IPS DF 19.7 (cell line): ENCODE measurements at regions not wholly inside any gene's neighbourhood (a gene's known extent, or its start where the extent isn't known, plus 50 kb on each side); places are given as distances from the start of the nearest gene placed in this dataset.

Experiments used
- DNase-seq: peaks from one replicate; pipeline ENCODE4 v3.0.0-alpha.2; 2013; ENCODE audit warnings: low read depth, low spot score

DNA sequence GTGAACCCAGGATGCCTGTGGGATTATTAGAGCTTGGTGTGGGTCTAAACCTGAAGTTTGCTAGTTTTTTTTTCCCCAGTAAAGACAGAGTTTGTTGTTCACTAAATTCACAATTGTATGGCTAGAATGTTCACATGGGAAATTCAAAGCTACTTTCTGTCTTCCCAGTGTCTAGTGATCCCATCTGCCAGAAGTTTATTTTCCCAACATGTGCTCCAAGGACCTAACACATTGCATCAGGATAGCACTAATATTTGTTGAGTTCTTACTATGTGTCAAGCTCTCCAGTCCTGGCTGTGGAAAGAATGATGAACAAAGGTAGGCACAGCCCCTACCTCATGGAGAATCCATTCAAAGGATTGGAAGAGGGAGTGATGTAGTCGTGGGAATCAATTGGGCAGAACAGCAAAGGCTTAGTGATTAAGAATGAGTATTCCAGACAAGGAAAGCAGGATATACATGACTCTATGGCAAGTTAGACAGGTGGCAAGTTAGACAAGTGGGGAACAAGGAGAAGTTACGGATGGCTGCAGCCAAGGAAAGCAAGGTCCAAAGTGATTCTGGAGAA is 521.5 kb upstream of the WWC1 start:
- no peak for DNase-seq

DNA sequence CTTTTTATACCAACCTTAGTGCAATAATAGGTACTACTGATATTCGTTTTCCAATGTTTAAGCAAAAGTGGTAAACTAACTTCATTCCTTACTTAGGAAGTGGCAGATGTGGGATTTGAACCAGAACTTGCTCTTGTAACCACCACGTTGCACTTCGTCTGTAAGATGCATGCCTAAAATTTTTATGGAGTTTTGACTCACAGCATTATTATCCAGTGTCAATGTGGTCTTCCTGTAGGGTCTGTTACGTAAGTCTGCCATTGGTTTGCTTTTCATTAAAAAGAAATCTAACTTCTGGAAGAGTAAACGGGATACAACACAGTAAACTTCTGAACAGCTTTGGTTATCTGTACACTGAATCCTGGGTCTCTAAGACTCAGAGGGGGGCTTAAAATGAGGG is 521.0 kb upstream of the WWC1 start:
- DNase-seq, result no peak

DNA sequence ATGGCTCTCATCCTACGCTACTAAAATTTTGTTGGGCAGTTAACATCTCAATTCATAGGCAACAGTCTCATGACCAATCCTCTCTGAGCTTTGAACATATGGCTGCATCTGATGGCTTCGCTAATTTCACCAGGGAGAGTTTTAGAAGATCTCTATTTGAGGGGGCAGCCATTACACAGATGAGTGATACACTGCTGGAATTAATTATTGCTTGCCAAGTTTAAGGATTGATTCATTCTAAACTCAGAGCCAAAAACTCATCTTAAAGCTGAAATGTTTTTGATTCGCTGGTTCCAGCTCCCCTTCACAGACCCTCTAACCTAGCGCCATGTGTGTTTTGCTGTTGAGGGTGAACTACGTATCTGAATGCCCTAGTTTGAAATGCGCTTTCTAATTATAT is 519.9 kb upstream of the WWC1 start:
- DNase-seq, result no peak

DNA sequence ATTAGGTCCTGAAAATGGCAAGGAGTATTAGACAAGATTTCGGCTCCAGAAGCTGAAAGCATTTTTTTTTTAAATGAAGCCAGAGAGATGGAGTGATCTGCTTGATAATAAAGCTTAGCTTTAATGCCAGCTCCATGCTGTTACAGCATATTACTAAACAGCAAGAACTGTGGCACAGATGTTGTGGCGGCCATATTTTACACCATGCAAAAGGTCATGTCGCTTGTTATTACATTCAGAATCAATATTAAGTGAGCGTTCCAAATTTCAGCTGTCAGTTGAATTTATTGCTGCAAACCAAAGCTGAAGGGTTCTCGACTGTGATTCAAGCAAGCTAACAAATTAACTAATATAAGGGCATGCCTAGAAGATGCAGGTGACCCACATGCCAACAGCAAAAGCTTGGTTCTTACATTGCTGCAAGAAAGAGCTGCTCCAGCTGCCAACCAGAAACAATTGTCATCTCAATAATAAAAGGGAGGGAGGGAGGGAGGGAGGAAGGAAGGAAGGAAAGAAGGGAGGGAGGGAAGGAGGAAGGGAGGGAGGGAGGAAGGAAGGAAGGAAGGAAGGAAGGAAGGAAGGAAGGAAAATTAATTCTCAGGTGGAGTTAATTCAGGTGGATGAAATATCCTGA is 517.7 kb upstream of the WWC1 start:
- DNase-seq, result no peak

DNA sequence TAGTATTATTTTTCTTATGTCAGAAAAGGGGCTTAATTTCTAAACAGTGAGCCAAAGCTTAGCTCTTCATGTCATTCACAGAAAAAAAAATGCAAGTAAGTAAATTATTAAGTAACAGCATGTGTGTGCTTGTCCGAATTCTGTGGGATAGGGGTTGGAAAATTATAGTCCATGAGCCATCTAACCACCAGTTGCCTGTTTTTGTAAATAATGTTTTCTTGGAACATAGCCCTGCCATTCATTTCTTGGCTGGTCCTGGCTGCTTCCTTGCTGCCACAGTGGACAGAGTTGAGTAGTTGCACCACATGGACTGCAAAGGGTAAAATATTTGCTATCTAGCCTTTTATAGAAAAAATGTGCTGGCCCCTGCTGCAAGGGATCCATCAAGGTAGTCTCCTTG is 513.7 kb upstream of the WWC1 start:
- no peak for DNase-seq

DNA sequence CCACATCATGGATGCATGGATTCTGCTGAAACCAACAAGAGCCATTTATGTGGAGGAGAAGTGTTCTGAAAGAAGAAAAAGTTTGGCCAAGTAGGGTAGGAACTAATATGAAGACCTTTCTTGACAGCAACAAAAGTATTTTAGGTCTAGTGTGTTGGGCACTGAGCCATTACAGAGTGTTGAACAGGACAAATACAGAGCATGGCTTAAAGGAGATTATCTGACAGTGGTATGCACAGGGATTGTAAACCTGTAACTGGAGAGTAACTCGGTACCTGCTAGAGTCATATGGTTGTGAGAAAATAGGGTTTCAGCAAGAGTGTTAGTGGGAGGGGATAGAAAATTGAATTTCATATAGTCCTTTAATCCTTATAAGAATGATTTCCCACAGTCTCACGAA is 513.2 kb upstream of the WWC1 start:
- no peak for DNase-seq

DNA sequence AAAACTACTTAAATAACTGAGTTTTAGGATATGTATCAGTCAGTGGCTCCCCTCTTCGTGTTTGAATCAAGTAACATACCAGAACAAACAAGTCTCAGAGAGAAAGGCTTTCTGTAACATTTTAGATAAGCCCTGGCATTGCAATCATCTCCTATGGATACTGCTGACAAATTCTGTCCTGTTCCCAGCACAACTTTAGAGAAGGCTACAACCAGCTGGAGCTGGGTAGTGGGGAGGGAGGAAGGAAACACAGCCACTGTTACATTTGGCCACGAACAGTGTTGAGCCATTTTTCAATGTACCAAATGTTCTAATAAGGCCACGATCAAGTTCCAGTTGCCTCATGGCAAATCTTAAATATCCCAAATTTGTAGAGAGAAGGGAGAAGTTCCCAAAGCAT is 511.8 kb upstream of the WWC1 start:
- DNase-seq, result no peak

DNA sequence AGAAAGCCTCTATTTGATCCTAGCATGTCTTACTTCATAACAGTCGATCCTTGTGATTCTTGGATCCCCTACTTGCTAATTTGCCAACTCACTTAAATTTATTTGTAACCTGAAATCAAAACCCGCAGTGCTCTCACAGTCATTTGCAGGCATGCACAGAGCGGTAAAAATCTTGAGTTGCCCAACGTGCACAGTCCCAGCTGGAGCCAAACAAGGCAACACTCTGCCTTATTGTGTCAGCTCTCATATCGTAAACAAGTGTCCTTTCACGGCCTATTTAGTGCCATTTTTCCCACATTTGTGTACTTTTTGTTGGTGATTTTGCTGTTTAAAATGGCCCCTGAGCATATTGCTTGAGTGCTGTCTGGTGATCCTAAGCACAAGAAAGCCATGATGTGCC is 511.3 kb upstream of the WWC1 start:
- DNase-seq, result no peak

DNA sequence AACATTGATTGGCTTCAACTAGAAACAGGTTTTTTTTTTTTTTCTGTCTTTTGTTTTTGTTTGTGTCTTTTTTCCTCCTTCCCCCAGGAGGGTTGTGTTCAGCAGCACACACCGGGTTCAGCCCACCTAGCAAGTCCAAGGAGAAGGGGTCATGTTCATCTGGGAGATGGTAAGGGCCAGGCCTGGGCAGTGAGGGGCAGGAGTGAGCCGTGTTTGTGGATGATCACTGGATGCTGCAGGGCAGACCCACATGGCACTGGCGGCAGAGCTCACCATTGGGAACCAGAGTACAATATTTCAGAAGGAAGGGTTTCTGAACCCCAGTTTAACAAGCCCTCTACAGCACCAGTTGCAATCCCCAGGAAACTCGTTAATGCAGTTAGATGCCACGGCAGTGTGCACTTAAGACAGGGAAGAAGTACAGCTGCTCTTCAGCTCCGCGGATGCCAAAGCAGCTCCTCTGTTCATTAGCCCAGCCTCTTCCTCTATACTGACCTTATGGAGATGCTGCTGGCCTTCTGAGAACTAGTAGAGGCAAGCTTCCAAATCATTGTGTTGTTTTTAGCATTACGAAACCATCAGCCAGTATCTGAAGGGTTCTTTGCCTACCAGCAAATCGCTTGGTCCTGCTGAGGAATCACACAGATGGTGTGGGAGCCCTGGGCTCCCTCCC is 508.2 kb upstream of the WWC1 start:
- DNase-seq, result no peak

DNA sequence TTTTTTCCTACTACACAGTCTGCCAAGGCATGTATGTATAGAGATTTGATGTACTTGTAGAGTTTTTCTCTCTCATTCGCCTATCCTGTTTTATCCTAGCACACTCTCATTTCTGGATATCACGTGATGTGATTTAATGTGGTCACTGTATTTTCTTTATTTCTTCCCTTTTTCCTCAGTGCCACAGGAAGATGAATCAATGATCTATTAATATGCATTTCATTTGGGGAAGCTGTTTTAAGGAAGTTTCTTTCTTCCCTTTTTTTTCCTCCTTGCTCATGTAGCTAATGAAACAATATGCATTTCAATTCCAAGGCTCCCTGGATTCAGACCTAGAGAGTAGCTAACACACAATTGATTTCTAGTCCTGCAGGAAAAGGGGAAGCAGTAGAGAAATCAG is 506.3 kb upstream of the WWC1 start:
- no peak for DNase-seq

DNA sequence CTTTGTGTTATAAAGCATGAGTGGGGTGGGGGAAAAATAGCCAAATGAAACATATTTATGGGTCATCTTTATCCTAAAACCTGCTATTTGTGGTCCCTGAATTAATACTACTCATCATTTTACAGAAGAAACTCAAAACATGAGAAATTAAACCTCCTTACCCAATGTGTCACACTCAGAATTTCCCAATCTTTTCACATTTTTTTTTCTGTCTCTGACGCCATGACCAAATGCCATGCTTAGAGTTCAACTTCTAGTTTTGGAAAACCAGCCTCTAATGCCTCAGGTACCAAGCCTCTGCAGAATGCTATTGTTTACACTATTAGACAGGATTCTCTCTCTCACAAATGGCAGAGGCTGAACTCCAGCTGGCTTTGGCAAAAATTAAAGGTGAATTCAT is 505.5 kb upstream of the WWC1 start:
- DNase-seq, result no peak

DNA sequence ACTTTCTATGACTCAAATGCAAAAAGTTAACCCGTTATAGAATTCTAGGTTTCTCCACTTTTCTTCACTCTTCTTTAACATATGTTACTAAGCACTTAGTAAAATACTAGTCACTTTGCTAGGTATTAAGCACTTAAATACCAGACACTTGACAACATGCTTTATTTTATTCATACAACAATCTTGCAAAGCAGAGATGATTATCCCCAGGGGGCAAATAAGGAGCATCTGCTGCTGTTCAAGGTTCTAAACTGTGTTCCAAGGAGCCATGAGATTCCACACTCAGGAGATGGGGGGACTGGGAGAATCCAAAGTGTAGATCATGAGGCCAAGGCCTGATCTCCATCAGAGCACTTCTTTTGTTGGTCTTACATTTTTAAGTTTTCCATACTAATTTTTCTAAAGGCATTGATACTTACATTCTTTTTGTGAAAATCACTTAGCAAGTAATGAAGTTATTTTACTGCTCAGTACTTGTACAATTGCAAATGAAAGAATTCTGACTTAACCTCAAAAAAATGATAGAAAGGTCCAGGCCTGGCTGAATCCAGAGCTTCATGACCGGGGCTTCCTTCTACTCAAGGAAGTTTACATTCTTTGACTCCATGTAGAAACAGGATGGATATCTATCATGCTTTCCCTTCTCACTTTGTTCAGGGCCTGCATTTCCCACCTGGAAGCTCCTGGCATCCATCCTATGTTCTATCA is 504.4 kb upstream of the WWC1 start:
- no peak for DNase-seq

DNA sequence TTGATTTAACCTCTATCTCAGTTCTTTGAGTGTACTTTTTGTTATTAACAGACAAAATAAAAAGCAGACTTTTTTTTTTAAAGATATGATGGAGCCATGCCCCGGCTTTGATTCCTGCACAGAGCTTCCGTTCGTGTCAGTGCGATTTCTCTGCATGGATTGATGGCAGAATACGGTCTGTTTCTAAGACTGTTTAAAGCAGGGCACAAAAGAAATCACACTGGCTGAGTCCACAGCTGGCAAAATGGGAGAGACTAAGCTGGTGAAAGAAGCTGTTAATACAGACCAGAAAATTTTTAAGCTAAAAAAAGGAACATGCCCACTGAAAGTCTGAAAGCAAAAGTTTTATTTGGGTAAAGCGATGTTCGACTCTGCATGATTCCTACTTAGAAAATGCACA is 501.4 kb upstream of the WWC1 start:
- no peak for DNase-seq

DNA sequence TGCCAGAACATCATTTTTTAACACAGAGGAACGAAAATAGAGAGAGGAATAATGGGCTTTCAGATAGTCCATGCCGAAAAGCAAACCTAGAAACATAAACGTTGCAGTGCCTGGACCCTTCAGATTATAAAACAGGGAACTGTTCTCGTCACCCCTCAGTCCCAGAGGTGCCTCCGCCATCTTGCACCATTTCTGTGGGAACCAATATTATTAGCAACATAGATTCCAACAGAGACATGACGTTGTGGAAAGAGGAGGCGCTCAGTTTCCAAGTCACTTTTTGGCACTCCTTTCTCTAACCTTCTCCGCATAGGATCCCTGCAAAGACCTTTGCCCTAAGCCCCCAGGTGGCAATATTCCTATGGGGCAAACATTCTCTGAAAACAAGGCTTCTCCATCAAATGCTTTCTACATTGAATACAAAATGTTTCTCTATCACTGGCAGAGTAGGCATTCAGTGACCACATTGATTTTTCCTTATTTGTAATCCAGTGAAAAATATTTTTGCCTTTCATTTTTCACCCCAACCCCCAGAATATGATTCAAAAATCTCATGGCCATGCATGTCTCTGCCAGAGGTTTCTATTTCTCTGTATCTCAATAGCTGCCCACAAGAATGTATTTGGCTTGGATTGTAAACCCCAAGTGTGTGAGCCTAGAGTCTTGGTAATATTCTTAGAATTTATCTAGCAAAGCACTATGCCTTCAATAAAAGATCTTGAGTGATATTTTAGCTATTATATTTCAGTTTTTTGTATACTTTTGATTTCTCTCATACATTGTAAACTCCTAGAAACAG is 500.8 kb upstream of the WWC1 start:
- no peak for DNase-seq

DNA sequence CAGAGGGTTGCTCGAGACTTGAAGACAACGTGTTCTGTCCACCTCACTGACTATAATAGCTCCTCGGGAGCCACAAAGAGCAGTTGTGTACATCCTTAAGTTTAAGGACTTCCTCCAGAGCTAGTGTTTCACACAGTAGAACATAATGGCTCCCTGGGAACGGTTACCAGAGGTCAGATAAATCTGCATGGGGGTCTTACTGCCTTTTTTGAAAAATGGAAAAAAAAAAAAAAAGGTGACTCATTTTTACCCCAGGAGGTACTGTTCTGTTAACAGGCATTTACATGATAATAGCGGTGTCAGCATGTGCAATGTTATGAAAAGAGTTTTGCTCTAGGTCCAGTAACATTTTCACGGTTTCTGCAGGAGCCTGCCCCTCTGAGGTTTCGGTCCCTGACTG is 498.9 kb upstream of the WWC1 start:
- DNase-seq, result peak; percentile 42

DNA sequence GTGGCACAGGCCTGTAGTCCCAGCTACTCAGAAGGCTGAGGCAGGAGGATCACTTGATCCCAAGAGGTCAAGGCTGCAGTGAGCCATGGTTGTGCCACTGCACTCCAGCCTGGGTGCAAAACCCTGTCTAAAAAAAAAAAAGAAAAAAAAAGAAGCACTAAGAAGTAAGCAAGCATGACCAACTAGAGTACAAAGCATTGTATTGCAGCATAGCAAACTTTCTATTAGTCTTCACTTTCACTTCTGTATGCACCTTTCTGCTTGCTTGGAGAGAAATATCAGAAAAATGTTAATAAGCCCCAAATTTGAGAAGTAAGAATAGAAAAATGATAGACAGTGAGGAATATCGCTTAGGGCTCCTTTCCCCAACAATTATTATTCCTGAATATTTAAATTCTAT is 497.7 kb upstream of the WWC1 start:
- no peak for DNase-seq

DNA sequence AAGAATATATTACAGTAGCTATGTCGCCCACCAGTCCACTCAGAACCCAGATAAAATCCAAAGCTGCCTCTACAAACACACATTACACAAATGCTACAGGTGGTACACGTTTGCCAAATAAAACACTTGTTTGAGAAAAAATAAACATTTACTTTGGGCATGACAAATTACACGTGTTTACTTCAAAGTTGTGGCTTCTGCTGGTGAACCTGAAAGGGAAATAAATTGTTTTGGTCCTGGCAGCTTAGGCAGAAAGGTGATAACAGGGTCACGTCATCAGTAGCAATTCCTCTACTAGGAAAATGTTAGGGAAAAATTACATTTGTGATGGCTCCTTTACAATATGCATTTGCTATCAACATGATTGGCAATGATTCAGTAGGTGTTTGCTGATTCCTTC is 497.3 kb upstream of the WWC1 start:
- no peak for DNase-seq

DNA sequence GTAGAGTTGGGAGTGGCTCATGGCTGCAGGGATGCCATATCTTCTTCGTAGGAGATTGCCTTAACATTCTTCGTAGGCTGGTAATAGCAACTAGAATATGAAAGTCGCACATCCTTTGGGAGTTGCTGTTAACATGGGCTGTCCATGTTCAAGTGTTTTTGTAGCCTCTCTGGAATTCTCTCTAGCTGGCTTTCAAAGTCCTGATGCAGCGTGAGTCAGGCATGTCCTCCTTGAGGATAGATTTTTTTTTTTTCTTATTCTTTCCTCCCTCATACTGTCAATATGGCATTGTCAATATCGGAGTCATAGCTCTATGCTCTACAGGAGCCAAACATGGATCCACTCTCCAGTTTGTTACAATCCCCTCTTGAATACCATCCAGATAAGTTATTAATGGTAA is 494.8 kb upstream of the WWC1 start:
- no peak for DNase-seq

DNA sequence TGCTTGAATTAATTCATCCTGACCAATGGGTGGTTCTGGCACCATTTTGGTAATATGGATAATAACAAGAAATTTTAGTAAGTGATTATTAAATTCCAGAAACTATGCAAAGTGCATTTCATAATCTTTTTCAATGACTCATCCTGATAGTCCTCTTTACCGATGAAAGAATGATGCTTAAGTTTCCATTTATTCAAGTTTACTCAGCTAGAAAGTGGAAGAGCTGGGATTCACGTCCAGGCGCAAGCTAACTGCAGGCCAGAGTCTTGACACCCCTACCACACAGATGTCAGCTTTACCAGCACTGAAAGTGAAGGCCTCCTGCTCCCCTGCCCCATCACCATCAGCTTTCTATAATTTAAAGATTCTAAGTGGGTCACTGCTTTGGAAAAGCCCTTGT is 493.5 kb upstream of the WWC1 start:
- no peak for DNase-seq

DNA sequence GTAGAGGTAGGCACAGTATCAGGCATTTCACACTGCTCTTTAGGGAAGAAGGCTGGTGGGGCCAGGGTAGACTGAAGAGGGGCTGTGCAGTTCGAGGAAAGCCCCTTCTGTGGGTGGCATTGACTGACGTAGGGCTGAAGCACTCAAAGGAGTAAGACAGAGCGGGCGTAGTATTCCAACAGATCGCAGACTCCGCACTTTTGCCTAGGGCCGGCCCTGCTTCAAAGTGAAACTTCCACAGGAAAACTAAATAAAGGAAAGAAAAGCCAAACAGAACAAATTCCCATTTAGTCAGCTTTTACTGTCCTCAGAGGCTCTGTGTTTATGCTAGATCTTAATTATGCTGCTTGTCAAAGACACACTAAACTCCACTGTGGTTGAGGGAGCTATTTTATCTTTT is 493.0 kb upstream of the WWC1 start:
- DNase-seq, result no peak

DNA sequence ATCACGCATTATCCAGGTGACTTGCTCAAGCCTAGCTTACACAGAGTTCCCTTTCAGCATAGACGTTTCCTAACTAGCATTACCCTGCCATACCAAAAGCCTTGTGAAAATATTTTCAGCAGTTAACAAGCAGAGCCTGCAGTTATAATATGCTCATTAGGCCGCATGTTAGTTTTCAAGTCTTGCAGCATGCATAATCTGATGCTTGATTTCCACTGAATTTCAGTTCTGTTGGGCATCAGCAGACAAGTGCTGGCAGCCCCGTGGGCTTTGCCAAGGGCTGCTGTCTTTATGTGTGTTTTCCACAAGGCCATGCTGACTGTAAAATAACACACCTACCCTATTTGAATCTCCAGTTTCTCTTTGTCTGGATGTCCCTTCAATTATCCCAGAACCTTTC is 491.0 kb upstream of the WWC1 start:
- no peak for DNase-seq

DNA sequence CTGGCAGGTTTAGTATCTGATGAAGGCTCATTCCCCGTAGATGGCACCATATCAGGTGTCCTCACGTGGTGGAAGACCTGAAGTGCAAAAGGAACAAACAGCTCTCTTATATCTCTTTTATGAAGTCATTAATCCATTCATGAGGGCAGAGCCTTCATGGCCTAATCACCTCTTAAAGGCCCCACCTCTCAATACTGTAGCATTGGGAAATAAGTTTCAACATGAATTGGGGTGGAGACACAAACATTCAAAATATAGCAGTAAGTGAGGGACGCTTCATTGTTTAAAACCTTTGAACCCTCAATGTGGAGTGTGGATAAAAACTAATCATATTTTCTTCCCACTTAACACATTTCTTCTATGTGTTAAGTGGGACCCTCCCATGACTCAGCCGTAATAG is 489.4 kb upstream of the WWC1 start:
- no peak for DNase-seq
